Activated T-helper 1 cell treated with anti-CD3 and anti-CD28 coated beads, Interleukin-2, amount 50 U/mL, for 16 hours (primary cell): ENCODE measurements at regions not wholly inside any gene's neighbourhood (a gene's known extent, or its start where the extent isn't known, plus 50 kb on each side); places are given as distances from the start of the nearest gene placed in this dataset.

Experiments
- DNase-seq, 2 donors: peaks; one replicate each; pipeline ENCODE4 v3.0.0-alpha.2; 2020; ENCODE audit warnings: low read depth in 1 of 2, low spot score in 1 of 2

DNA sequence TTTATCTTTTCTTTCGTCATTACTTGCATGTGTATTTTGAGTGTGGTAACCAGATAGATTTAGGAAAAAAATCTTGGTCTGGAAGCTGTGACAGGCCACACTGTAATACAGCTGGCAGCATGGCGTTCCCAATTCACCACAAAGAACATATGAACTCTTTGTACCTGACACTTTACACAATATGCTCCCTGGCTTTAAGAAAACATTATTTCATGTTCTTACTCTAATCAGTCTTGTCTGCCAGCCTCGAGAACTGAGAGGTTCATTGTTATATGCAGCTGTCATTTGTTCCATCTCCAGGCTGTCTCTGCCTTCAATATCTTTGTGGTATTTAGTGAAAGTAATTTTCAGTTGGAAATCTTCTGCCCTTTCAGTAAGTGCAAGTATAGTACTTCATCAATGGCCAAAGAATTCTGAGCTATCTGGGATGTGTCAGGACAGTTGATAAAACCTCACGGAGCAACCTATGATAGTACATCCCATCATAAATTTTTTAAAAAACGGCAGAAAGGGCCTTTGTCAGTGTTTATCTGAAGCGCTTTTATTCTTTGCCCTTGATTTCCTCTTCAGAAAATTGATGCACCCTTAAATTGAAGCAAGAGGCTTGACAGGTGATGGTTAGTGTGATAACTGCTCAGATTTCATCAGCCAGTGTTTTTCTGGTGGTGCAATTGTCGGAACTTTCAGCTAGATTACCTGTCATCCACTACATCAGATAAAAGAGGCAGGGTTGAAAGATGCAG is 146.3 kb upstream of the SP8 start:
- no peak for DNase-seq

DNA sequence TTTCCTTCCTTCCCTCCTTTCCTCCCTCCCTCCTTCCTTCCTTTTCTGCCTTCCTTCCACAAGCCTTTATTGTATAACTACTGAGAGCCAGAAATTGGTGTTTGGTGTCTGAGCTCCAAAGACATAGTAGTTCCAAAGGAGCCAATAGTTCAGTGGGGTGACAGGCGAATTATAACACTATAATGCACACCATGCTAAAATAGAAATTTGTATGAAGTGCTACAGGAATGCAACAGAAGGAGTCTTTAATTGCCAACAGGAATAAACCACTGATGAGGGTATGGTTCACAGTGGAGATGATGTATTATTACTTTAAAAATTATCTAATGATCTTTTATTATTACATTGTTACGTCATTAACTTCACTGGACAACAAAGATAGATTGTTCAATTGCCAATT is 158.8 kb upstream of the SP8 start:
- DNase-seq = no peak

DNA sequence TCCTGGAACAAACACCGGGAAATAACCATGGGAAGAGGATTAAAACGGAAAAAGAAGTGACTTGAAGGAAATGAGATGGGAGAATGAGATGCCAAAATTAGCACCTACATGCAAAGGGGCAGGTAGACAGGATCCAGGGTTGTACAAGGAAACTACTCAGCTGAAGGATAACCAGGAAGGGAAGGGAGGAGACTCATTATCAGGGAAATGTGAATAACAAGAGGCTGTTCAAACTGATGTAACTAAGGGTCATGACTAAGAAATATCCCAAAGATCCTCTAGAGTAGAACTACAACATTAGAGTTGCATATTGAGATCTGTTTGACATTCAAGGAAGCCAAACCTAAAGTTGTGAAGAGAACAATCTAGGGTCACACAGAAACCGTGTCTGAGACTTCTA is 166.2 kb upstream of the SP8 start:
- no peak for DNase-seq

DNA sequence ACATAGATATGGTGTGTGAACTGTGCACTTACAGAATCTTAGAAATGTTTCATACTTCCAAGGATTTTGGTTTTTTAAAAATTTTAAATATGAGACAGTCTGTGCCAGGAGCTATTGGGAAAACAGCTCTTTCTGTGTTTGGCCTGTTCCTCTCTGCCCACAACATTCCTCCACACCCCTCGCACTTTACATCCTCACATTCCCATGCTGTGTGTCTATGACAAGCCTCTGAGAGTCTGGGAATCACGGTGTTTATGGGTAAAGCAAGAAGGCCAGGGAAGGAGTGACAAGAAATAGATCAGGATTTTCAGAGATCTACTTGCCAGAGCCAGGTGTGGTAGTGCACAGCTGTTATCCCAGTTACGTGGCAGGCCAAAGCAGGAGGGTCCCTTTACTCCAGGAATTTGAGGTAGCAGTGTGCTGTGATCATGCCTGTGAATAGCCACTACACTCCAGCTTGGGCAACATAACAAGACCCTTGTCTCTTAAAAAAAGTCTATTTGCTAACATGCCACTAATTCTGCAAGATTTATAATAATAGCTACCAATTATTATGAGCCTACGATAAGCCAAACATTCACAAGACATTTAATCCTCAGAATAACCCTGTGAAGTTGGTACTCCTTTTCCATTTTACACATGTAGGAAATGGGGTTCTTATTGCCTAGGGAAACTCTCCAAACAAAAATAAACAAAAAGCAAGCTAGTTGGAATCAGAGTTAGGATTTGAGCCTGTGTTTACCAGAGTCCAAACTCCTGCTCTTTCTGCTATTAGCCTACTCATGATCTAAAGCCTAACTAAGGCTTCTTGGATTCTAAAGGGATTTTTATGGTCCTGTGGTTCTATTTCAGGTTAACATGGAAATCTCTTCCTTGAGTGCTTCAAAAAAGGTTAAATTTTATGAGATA is 168.3 kb upstream of the SP8 start:
- DNase-seq = no peak

DNA sequence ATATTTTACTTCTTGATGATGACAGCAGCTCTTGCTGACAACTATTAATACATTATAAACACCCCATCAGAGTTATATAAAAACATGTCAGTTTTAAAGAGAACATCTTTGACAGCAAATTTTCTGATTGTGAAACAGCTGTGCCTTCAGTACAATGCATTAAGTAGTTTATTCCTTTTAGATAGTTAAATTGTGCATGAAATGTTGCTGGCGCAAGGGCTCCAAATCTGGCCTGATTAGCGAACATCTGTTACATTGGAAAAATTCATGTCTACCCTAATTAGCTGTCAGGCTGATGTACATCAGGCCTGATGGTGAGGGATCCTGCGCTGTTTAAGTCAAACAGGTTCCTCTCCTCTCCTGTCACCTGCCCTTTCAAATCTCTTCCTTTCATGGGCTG is 171.9 kb upstream of the SP8 start:
- no peak for DNase-seq

DNA sequence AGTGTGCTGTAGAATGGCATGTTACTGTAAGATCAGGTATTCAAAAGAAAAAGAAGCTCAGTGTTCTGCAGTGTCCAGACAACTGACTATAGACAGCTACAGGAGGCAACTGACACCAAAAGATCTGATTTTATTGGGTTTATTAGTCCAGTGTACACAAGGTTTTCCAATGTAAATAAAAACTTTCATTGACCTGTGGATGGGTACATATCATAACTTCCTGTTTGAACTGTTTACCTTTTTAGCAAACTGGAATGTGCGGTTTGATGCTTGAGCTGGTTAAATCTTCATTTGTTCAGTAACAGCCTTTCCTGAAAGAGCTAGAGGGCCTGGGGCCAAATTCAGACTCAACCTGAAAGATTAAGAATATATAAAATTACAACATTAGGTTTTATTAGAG is 172.6 kb upstream of the SP8 start:
- DNase-seq = no peak

DNA sequence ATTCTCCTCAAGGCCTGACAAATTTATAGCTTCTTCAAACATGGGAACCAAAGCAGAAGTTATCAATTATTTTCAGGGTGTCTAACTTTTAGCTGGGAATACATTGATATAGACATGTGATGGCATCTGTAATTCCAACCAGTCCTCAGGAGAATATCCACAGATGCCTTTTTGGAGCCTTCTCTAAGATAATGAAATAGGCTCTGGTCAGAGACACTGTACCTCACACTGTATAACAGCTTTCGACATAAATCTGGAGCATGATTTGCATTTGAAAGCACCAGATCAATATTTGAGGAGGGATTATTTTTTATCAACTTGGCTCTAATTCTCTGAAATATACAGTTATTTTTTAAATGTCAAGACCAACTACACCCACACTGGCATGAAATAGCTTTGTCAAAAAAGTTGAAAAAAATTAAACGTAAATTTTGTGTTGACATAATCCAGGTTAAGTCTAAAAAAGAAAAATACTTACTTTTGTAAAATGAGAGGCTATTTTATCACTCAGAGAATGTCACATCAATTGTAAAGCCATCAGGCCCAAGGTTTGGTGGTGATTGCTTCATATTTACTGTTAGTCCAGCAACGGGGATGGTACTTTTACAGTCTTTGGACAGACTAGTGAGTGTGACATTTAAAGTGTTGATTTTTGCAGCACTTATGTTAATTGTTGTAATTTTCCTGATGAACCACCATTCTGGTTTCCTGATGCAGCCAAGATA is 177.0 kb upstream of the SP8 start:
- DNase-seq = no peak

DNA sequence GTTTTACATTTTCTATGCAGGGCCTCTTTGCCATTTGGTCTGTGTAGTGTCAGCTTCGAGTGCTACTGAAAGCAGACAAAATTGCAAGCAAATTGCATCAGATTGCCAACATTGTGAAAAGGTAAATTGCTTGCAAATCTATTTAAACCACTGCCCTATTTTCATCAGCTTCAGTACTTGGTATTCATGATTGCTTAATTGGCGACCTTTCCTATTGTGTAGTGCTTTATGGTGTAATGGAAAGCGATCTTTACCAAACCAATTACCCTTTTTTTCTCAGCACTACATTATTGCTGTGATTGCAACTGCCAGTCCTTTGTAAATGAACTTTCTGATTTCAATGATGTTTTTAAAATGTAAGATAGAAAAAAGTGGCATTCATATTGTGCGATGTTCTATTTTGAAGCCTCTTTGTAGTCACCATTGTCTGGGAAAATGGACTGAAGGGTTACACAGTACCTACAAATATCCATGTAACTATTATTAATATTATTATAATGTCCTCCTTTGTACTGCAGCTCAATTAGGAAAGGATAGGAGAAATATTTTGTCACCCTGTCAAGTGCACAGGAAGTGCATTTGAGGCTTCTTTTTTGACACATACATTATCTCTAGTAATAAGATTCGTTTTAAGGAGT is 177.7 kb upstream of the SP8 start:
- no peak for DNase-seq

DNA sequence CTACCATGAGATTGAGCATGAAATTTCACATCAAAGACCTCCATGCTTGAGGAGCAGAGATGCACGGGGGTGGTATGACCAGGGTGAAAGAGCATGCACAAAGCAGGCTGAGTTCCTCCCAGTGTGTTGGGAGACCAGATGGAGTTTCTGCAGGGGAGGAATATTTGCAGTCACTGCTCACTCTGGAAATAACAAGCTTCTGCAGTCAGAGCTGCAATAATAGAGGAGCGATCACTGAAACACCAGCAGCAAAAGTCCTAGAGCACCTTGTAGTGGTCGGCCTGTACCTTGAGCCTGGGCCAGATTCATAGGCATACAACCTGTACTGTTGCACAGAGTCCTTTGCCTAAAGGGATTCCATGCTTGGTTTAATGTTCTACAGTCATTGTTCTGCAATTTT is 184.5 kb upstream of the SP8 start:
- no peak for DNase-seq

DNA sequence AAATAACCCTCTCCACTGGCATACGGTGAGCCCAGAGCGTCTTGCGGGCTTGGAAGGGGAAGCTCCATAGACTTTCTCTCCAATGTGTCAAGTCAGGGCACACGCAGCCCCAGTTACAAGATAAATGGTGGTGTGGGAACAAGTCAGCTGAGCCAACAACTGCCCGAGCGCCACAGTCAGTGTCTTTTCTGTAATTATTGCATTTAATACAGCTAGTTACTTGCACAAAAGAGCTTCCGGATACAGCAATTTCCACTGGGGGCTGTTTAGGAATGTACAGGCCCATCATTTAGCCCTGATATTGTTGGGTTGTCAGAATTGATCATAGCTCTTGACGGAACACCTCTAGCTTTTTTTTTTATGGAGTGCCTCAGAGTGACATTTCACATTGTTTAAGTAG is 193.5 kb upstream of the SP8 start:
- no peak for DNase-seq

DNA sequence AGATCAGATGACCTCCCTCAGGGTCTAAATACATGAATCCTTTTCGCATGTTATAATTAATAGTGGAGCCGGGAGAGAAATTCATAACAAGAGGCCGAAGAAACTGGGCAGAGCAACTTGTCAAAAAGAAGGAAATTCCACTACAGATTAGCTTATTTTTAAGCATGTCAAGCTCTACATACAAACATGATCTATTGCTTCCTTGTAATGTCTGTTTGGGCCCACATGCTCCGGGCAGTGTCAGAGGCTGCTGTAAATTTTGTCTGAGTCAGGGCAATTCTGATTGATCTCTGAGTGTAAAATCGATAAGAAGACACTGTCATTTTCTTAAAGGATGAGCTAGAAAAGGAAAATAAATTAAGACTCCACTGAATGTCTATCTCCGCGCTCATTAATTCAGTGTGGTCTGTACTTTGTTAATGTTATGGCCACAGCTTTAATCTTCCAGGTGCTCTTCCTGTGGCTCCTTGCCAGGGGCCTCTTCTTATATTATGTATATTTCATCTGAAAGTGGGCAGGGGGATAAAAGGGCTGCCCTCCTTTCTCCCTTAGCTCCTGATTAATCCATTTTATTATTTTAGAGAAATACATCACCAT is 194.1 kb upstream of the SP8 start:
- DNase-seq = no peak

DNA sequence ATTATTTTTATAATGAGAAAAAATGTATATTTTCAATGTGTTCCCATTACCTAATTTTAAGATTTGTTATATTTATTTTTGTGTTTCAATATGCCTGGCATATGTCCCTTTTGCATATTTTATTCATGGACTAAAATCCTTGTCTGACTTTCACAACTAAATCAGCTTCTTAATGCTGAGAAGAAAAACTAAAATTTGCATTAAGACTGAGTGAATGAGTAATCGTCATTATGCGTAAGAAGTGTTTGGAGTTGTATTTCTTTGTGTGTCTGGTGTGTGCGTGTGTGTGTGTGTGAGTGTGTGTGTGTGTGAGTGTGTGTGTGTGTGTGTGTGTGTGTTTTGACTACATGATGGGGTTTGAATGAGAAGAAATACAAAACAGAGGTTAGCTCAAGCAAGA is 201.7 kb upstream of the SP8 start:
- no peak for DNase-seq

DNA sequence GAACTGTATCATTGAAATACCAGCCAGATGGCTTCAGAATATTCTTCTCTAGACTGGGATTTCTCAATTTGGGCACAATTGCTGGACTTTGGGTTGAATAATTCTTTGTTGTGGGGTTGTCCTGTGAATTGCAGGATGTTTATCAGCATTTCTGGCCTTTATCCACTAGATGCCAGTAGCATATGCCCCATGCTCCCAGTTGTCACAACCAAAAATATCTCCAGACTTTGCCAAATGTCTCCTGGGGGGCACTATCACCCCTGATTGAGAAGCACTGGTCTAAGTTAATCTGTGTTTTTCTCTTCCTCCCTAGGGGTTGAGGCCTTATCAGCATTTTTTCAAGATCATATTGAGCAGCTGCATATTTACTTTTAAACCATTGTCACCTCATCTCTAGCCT is 204.9 kb upstream of the SP8 start:
- no peak for DNase-seq

DNA sequence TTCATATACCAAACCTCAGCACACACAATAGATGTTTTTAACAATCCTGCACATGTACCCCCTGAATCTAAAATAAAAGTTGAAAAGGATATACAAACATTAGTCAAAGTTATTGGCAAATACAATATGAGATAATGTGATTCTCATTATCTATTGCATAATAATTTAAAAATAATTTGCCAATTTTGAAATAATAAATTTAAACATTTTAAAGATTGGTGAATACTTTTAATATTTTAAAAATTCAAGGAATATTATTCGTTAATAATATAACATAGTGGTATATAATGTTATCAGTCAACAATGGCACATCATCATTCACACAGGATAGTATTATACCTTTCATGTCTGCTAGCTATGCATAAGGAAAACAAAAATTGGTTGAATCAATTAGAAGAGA is 207.0 kb upstream of the SP8 start:
- DNase-seq = no peak

DNA sequence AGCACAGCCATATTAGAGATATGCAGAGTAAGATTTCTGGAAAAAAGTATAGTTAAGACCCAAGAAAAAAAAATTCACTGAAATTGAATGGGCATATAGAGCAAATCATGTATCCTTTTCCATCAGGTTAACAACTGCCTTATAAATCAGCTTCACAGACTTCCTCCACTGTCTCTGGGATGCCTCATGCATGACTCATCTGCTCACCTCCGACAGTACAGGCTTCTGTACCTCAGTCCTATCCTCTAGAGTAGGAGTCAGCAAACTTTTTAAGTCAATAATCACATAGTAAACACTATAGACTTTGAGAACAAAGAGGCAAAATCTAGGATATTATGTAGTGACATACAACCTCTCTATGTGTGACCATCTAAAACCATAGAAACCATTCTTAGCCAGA is 211.6 kb upstream of the SP8 start:
- DNase-seq = no peak

DNA sequence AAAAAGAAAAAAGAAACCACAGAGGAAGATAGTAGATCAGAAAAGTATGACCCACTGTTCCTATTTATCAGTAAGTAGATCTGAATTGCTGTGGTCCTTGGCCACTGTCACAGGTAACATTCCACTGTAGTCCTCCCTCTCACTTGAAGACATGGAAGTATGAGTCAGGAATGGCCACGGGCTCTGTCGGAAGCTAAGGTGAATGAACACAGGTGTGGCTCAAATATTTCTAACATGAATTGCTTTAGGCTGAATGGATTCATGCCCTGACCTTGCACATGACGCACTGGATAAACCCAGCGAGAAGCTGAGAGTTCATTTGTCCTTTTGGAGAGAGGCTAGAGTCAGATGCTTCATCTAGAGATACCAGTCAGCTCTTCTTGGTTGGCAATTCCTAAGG is 224.5 kb upstream of the SP8 start:
- no peak for DNase-seq

DNA sequence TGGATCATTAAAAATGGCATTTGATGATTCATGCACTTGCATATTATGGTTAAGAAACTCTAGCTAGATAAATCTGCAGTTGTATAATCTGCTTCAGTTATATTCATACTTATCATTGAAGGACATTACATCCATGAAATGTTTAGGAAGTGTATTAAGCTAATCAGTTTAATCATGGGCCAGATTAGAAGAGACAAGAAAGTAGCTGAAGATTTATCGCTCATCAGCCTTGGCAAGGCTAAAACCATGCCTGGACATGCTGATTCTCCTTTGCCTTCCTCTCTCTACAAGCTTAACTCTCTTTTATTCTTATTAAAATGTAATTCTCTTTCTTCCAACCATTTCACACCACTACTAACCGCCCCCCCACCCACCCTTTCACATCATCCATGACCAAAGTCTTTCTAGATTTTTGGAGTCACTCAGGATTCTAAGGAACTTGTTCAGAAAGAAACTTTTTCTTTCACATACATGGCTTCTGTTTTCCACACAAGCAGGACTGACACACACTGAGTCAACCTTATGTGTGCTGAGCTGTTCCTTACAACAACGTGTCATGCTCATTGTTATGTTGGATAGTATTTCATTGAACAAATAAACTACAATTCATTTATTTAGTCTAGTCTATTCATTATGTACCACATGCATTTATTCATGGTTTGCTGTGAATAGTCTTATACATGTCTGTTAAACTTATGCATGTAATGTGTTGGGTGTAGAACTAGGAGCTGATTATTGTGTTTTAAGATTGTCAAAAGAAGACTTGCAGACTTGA is 227.3 kb upstream of the SP8 start:
- no peak for DNase-seq

DNA sequence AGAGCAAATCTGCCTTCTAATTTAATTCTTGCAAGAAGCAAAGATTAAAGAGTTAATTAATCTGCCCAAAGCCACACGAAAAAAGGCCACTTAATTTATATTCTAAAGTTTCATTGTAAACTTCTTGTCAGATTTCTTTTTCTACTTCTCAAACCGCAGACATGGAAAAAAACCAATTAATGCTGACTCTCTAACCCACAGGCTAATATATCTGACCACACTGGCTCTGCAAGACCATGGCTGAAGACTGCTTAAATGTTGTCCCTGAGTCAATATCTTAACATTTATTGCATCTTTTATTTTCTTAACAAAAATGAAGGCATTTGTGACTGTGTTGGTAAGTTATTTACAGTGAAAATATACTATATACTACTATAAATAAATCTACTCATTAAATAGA is 234.0 kb upstream of the SP8 start:
- no peak for DNase-seq

DNA sequence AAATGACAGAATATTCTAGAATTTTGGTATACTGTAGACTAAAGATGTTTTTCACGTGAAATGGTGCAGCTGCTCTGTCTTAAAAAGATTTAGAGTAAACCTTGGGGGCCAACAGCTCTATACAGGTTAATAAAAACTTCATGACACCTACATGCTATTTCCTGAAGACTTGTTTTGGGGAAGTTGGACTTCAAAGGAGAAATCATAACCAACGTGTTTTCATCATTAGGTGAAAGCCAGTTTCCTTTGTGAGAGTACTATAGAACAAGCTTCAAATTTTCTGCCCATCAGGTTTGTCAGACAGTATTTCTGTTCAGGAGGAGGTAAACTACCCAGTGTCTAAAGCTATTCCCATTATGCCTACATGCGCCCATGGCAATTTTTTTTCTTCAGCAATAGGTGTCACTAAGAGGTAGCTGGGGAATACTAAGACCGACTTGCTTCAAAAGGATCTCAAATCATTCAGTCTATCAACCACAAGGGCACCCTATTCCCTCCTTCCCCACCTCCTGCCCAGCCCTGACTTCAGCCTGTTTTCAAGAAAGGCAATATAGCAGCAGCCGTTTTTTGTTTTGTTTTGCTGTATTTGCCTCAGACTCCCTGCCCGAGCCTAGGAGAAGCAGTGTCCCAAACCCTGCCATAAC is 237.3 kb upstream of the SP8 start:
- no peak for DNase-seq

DNA sequence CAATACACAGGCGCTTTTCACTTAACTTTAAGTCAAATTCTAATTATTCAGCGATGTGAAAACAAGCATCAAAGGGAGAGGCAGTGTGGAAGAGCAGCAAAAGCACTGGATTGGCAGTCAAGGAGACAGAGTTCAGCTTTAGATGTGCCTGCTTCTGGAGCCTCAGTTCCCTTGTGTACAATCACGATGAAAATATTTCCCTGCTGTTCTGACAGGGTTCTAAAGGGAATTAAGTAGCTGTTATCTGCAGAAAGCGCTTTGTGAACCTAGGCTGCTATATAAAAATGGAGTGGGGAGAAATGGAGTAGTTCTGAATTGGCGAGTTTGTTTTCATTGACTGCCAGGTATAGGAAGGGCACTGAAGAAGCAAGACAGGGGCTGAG is 237.8 kb upstream of the SP8 start:
- DNase-seq = no peak
